Activated naive CD8-positive, alpha-beta T cell treated with anti-CD3 and anti-CD28 coated beads, Interleukin-2, amount 50 U/mL, for 24 hours (primary cell): ENCODE measurements at regions not wholly inside any gene's neighbourhood (a gene's known extent, or its start where the extent isn't known, plus 50 kb on each side); places are given as distances from the start of the nearest gene placed in this dataset.
"Not testable (repeated sequence)": the region's sequence is repeated elsewhere in the genome, so short reads cannot be mapped to it uniquely, and the experiment has no call there.

Experiments used
- ATAC-seq: fragments of 150-1000 bp; cut with Tn5 transposase; one replicate; pipeline ENCODE4 v1.10.0; 2021
- DNase-seq: peaks from one replicate; pipeline ENCODE4 v3.0.0; 2021
- H3K27ac Mint-ChIP-seq: one replicate; pipeline ENCODE4 v1.8.0; 2021; ENCODE audit warnings: mild to moderate bottlenecking, mixed read lengths
- H3K27me3 Mint-ChIP-seq: one replicate; pipeline ENCODE4 v1.8.0; 2021; ENCODE audit warnings: mixed read lengths
- H3K36me3 Mint-ChIP-seq: one replicate; pipeline ENCODE4 v1.8.0; 2021; ENCODE audit warnings: low read depth, mixed read lengths
- H3K4me1 Mint-ChIP-seq: one replicate; pipeline ENCODE4 v1.8.0; 2021; ENCODE audit warnings: mixed read lengths
- H3K4me3 Mint-ChIP-seq: one replicate; pipeline ENCODE4 v1.8.0; 2021; ENCODE audit warnings: mild to moderate bottlenecking, moderate library complexity, mixed read lengths
- H3K9me3 Mint-ChIP-seq: one replicate; pipeline ENCODE4 v1.8.0; 2021; ENCODE audit warnings: mixed read lengths

GRCh38 chr13:80894917-80895316 is 554.0 kb upstream of the SPRY2 start:
- no peaks in the 10 kb centered on the region for H3K27me3 Mint-ChIP-seq
- DNase-seq (no peak), ATAC-seq (no peak)
- H3K27ac Mint-ChIP-seq, result no peak overlapping the region
- no peaks in the 10 kb centered on the region for H3K9me3 Mint-ChIP-seq
- no peak overlapping the region for H3K4me3 Mint-ChIP-seq
- no peaks in the 10 kb centered on the region for H3K4me1 Mint-ChIP-seq
- H3K36me3 Mint-ChIP-seq, result no peaks in the 10 kb centered on the region

- no peaks in the 10 kb centered on the region for H3K4me1 Mint-ChIP-seq
- H3K27ac Mint-ChIP-seq, result no peak overlapping the region
- ATAC-seq, result no peak
- H3K4me3 Mint-ChIP-seq, result no peak overlapping the region
- no peaks in the 10 kb centered on the region for H3K27me3 Mint-ChIP-seq
- no peak for DNase-seq
- H3K9me3 Mint-ChIP-seq, result peaks cover 5% of the 10 kb centered on the region
- no peaks in the 10 kb centered on the region for H3K36me3 Mint-ChIP-seq
Measured at GRCh38 chr13:80889829-80890228, 548.9 kb upstream of the SPRY2 start.

DNA sequence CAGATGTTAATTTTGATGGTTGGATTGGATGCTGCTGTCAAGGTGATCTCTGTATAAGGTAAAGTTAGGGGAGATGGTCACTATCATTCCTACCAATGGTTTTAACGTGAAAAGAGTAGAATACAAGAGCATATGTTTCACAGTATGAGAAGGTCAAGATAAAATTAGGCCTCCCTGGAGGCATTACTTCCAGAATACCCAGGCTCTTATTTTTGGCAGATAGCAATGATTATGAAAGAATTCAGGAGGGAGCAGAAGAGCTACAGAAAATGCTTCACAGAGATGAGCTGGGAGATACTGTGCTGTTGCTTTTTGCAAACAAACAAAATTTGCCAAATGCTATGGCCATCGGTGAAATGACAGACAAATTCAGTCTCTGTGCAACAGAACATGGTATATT is 547.5 kb upstream of the SPRY2 start:
- DNase-seq, result no peak
- Mint-ChIP-seq H3K27me3 (no peaks in the 10 kb centered on the region), H3K36me3 (no peaks in the 10 kb centered on the region), H3K9me3 (peaks cover 5% of the 10 kb centered on the region), H3K4me3 (no peak overlapping the region), H3K27ac (no peak overlapping the region), H3K4me1 (no peaks in the 10 kb centered on the region)
- no peak for ATAC-seq

GRCh38 chr13:80884056-80884785 is 543.3 kb upstream of the SPRY2 start:
- peaks cover 5% of the 10 kb centered on the region for H3K9me3 Mint-ChIP-seq
- no peak for DNase-seq
- H3K36me3 Mint-ChIP-seq, result no peaks in the 10 kb centered on the region
- no peak overlapping the region for H3K27ac Mint-ChIP-seq
- H3K27me3 Mint-ChIP-seq, result no peaks in the 10 kb centered on the region
- H3K4me3 Mint-ChIP-seq, result no peak overlapping the region
- no peak for ATAC-seq
- no peaks in the 10 kb centered on the region for H3K4me1 Mint-ChIP-seq

- DNase-seq (no peak), ATAC-seq (no peak)
- H3K27ac Mint-ChIP-seq, result no peak overlapping the region
- no peak overlapping the region for H3K4me3 Mint-ChIP-seq
- no peaks in the 10 kb centered on the region for H3K4me1 Mint-ChIP-seq
- peaks cover 5% of the 10 kb centered on the region for H3K9me3 Mint-ChIP-seq
- no peaks in the 10 kb centered on the region for H3K27me3 Mint-ChIP-seq
- H3K36me3 Mint-ChIP-seq, result no peaks in the 10 kb centered on the region
Measured at GRCh38 chr13:80883545-80883944, 542.6 kb upstream of the SPRY2 start.

DNA sequence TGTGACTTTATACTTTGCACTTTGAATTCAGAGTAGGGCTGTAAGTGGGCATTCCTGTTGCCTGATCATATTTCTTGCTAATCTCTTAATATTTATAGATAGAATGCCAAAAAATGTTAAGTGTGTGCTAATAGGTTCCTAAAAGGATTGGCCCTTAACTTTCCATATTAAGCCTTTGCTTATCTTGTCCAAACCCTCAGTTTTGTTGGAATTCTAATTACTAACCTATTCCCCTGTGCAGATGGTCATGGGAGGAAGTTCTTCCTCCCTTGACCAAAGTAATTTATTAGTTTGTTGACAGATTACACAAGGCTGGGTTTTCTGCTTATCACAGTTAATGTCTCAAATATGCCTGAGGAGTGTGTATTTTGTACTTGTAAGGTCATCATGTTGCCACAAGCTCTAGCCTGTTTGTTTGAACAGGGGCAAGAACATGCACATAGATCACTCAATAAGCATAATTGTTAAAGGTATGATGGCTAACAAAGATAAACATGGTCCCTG is 541.1 kb upstream of the SPRY2 start:
- Mint-ChIP-seq H3K27me3 (no peaks in the 10 kb centered on the region), H3K9me3 (peaks cover 5% of the 10 kb centered on the region), H3K36me3 (no peaks in the 10 kb centered on the region), H3K4me1 (no peaks in the 10 kb centered on the region), H3K27ac (no peak overlapping the region), H3K4me3 (no peak overlapping the region)
- ATAC-seq, result no peak
- no peak for DNase-seq

DNA sequence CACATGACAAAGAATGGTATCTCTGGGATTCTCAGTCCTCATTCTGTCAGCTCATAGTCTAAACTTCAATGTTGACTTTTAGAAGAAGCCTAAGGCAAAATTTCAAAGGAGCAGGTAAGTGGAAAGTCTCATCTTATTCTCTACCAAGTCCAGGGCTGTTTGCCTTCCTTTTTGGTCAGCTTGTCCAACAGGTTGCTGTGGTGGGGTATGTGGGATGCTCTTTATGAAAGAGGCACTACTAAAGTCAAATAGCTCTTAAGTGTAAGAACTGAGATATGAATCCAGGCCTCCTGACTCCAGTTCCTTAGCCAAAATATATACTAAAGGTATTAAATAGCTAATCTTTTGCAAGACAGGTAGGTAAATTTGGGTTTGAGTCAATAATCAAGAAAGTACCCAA is 540.6 kb upstream of the SPRY2 start:
- Mint-ChIP-seq H3K36me3 (no peaks in the 10 kb centered on the region), H3K4me3 (no peak overlapping the region), H3K9me3 (peaks cover 5% of the 10 kb centered on the region), H3K27ac (no peak overlapping the region), H3K4me1 (no peaks in the 10 kb centered on the region), H3K27me3 (no peaks in the 10 kb centered on the region)
- DNase-seq (no peak), ATAC-seq (no peak)

- Mint-ChIP-seq H3K36me3 (no peaks in the 10 kb centered on the region), H3K27ac (no peak overlapping the region)
- no peak for ATAC-seq
Measured at GRCh38 chr13:80881034-80881433, 540.1 kb upstream of the SPRY2 start.

GRCh38 chr13:80877944-80878241 is 537.0 kb upstream of the SPRY2 start:
- H3K27ac Mint-ChIP-seq, result no peak overlapping the region
- no peaks in the 10 kb centered on the region for H3K36me3 Mint-ChIP-seq

More at GRCh38 chr13:80881034-80881433, 540.1 kb upstream of the SPRY2 start:
- no peaks in the 10 kb centered on the region for H3K27me3 Mint-ChIP-seq
- no peak for DNase-seq
- H3K4me3 Mint-ChIP-seq, result no peak overlapping the region
- H3K9me3 Mint-ChIP-seq, result peaks cover 4% of the 10 kb centered on the region
- H3K4me1 Mint-ChIP-seq, result no peaks in the 10 kb centered on the region

DNA sequence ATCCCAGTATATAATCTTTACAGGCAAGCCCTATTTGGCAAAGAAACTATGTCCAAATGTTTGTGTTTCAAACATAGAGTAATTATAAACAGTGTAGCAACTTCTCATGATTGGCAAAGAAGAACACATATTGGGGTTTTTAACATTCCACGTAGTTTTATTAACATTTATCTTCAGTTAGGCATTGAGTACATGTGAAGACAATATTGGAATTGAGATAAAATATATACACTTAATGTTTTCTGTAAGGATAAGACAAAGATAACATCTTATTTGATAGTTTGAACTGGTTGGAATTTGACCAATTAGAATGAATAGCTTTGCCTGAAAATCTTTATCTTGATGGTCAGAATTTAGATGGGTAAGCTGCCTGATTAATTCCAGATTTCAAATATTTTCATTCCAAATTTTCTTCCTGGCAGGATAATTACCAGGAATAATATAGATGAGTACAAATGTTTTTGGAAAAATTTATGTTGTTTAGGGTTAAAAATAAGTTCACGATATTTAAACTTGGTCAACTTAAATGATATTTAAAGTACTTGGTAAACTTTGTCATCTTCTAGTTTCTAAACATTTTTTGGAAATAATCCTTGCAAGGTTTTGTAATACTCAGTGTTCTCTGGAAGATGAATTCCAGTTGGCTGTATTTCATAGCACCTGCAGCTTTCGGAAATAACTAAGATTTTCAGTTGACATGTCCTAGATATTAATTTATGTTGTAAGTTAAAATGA is 536.5 kb upstream of the SPRY2 start:
- Mint-ChIP-seq H3K36me3 (no peaks in the 10 kb centered on the region), H3K4me1 (peaks cover 4% of the 10 kb centered on the region), H3K4me3 (no peak overlapping the region), H3K27me3 (no peaks in the 10 kb centered on the region), H3K9me3 (no peaks in the 10 kb centered on the region), H3K27ac (no peak overlapping the region)
- ATAC-seq (no peak), DNase-seq (no peak)

More at GRCh38 chr13:80877944-80878241, 537.0 kb upstream of the SPRY2 start:
- H3K27me3 Mint-ChIP-seq, result no peaks in the 10 kb centered on the region
- H3K4me3 Mint-ChIP-seq, result no peak overlapping the region
- peaks cover 4% of the 10 kb centered on the region for H3K4me1 Mint-ChIP-seq
- no peak for DNase-seq
- no peak for ATAC-seq
- no peaks in the 10 kb centered on the region for H3K9me3 Mint-ChIP-seq

DNA sequence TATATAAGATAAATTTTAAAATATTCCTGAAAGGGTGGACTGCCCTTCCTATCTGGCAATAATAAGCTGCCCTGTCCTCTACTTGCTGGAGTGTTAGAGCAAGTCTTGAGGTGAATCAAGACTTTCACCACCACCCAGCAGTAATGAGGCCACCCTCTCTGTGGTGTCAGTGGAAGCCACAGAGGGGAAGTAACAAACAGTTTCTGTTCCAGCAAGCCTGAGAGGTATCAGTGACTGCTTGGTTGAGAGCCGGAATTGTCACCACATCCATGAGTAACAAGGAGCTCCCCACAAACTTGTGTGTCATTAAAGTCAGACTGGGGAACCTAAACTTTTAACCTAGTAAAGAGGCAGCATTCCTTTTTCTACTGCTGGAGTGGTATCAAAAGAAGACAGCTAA is 532.7 kb upstream of the SPRY2 start:
- H3K4me3 Mint-ChIP-seq, result no peak overlapping the region
- peaks cover 4% of the 10 kb centered on the region for H3K4me1 Mint-ChIP-seq
- H3K9me3 Mint-ChIP-seq, result no peaks in the 10 kb centered on the region
- no peaks in the 10 kb centered on the region for H3K27me3 Mint-ChIP-seq
- no peak overlapping the region for H3K27ac Mint-ChIP-seq
- ATAC-seq (peak; percentile 78), DNase-seq (no peak)
- H3K36me3 Mint-ChIP-seq, result no peaks in the 10 kb centered on the region

- not testable (repeated sequence) for H3K4me1 Mint-ChIP-seq, DNase-seq, H3K27me3 Mint-ChIP-seq, H3K36me3 Mint-ChIP-seq, H3K27ac Mint-ChIP-seq, ATAC-seq, H3K9me3 Mint-ChIP-seq, H3K4me3 Mint-ChIP-seq
Measured at GRCh38 chr13:80871971-80872370, 531.0 kb upstream of the SPRY2 start.

- ATAC-seq (no peak), DNase-seq (no peak)
- H3K27ac Mint-ChIP-seq, result no peak overlapping the region
Measured at GRCh38 chr13:80871481-80871880, 530.6 kb upstream of the SPRY2 start.

GRCh38 chr13:80870186-80870585 is 529.3 kb upstream of the SPRY2 start:
- no peak for DNase-seq
- peaks cover 4% of the 10 kb centered on the region for H3K9me3 Mint-ChIP-seq
- ATAC-seq, result no peak
- H3K27me3 Mint-ChIP-seq, result no peaks in the 10 kb centered on the region
- H3K36me3 Mint-ChIP-seq, result no peaks in the 10 kb centered on the region
- H3K27ac Mint-ChIP-seq, result no peak overlapping the region
- H3K4me1 Mint-ChIP-seq, result peaks cover 4% of the 10 kb centered on the region
- H3K4me3 Mint-ChIP-seq, result no peak overlapping the region

More at GRCh38 chr13:80871481-80871880, 530.6 kb upstream of the SPRY2 start:
- Mint-ChIP-seq H3K4me3 (no peak overlapping the region), H3K27me3 (no peaks in the 10 kb centered on the region), H3K9me3 (no peaks in the 10 kb centered on the region), H3K36me3 (no peaks in the 10 kb centered on the region), H3K4me1 (peaks cover 4% of the 10 kb centered on the region)

DNA sequence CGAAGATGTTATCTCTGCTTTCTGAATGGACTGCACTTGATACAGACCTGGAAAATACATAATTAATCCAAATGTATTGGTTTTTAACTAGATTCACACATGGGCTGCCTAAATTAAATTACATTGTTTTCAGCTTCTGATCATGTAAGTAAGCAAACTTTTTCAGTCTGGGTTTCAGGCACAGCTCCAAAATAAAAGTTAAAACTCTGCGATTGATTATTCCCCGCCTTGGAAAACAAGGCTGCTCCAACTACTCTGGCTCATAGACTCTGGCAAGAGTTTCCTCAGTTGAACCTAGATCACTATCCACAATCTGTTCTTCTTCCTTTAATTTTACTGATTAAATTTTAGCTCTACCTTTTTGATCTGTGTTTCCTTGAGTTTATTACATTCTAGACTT is 526.0 kb upstream of the SPRY2 start:
- Mint-ChIP-seq H3K36me3 (no peaks in the 10 kb centered on the region), H3K27ac (no peak overlapping the region), H3K4me3 (no peak overlapping the region), H3K4me1 (no peaks in the 10 kb centered on the region), H3K9me3 (peaks cover 7% of the 10 kb centered on the region), H3K27me3 (no peaks in the 10 kb centered on the region)
- DNase-seq (no peak), ATAC-seq (no peak)
